ENCODE measurements at regions not wholly inside any gene's neighbourhood (a gene's known extent, or its start where the extent isn't known, plus 50 kb on each side); places are given as distances from the start of the nearest gene placed in this dataset.
A peak's percentile ranks its signal among the peaks of the same experiment; 100 is the strongest.
"Not testable (repeated sequence)": the region's sequence is repeated elsewhere in the genome, so short reads cannot be mapped to it uniquely, and the experiment has no call there.

DNA sequence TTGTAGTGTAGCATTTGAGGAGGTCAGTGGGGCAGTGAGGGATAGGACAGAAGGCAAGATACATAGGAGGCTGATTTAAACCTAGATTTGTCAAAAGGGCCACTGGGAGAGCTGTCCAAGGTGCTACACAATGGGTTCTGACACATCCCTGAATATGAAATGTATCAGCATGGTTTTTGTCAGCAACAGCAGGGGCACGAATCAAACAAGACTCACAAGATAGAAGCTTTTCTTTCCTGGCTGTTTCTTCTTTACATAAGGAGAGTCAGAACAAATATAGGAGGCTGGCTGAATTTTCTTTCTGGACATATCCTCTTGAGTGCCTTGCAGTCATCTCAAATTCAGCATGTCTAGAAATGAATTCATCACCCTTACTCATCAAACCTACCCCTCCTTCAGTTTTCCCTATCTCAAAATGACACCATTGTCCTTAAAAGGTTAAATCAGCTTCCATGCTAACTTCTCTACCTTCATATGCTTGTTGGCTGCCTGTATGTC is 130.5 kb downstream of the NPIPB5 start:
- peak; percentile 28 to 66 for DNase-seq (ENCODE audit: low read depth in 2 of 2)
- no peak for TF ChIP-seq CTCF (IDR thresholded peaks at IDR 0.05; ENCODE audit: low read depth, low read length)
- H3K4me3 ChIP-seq (replicated peaks in 1 of 2; ENCODE audit: low read depth in 2 of 2, low read length in 2 of 2): no peak overlapping the region

DNA sequence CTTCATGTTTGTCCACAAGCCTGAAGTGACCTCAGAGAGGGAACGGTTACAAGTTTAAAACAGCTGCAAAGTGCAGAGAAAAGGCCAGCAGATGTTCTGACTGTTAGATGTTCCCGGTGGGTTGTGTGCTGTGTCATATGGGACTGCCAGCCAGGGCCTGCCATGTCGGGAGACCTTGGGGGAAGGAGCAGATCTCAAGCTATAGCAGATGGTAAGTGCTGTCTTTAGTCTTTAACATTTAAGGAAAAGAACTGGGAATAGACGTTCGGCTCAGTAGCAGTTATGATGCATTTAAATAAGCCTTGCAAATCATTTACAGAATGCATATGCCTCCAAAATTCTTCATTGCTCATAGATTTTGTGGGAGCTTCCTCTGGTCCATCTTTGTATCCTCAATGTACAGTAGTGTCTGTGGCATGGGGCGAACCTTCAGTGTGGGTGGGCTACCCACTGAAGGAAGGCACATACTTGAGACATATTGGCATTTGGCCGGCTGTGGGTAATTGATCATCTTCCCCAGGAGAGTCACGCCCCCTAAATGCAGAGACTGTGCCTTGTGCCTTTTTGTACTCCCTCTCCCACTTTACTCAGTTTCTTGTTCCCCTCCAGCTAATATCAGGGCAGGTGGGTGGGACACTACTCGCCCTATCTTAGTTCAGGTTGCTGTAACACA is 131.9 kb downstream of the NPIPB5 start:
- DNase-seq (ENCODE audit: low read depth in 2 of 2): no peak
- H3K4me3 ChIP-seq (replicated peaks in 1 of 2; ENCODE audit: low read depth in 2 of 2, low read length in 2 of 2): no peak overlapping the region
- TF ChIP-seq CTCF (IDR thresholded peaks at IDR 0.05; ENCODE audit: low read depth, low read length): no peak

DNA sequence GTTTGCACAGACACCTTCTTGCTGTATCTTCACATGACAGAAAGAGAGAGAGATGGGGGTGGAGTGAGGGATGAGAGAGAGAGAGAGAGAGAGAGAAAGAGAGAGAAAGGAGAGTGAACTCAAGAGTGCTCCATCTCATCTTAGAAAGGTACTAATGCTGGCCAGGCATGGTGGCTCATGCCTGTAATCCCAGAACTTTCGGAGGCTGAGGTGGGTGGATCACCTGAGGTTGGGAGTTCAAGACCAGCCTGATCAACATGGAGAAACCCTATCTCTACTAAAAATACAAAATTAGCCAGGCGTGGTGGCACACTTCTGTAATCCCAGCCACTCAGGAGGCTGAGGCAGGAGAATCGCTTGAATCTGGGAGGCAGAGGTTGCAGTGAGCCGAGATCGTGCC is 132.5 kb downstream of the NPIPB5 start:
- DNase-seq (ENCODE audit: low read depth in 2 of 2); H3K4me3 ChIP-seq (replicated peaks in 1 of 2; ENCODE audit: low read depth in 2 of 2, low read length in 2 of 2): not testable (repeated sequence)

GRCh38 chr16:22643886-22644285 is 133.2 kb downstream of the NPIPB5 start:
- no peak overlapping the region for H3K4me3 ChIP-seq (replicated peaks in 1 of 2; ENCODE audit: low read depth in 2 of 2, low read length in 2 of 2)
- no peak for DNase-seq (ENCODE audit: low read depth in 2 of 2)
- TF ChIP-seq CTCF (IDR thresholded peaks at IDR 0.05; ENCODE audit: low read depth, low read length): no peak

DNA sequence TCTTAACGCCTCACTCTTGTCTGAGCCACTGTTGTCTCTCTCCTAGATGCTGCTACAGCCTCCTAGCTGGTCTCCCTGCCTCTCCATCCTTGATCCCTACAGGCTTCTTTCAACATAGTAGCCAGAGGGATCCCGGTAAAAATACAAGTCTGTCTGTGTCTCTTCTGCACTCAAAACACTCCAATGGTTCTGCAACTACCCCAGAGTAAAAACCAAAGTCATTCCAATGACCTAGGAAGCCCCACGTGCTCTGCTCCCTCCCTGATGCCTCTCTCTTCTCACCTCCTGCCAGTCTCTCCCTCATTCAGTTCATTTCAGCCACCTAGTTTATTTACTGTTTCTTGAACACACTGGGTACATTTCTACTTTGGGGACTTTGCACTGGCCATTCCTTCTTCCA is 135.2 kb downstream of the NPIPB5 start:
- TF ChIP-seq CTCF (IDR thresholded peaks at IDR 0.05; ENCODE audit: low read depth, low read length): no peak
- no peak for DNase-seq (ENCODE audit: low read depth in 2 of 2)

DNA sequence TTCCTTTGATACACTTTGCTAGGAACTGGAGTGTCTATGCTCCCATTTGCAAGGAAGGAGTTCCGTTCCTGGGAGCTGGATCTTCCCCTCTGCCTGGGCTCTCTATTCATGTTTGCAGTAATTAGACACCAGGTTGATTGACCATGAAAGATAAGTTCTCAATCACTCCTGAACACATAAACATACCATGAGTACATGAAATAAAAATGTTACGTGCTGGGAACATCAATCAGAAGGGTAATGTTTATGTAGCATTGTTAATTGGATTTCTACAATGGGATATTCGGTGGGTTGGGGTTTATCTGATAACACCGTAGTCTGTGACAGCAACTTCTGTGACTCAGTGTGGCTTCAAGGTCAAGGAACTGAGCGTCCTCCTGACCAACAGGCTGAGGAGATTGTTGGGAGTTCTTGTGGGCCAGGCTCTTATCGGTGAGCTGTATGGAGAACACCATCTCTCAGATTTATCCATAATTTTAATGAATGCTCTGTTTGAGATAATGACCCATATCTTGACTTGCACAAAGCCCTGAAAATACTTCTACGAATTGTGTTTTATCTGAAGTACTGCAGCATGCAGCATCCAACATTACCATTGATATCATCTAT is 136.4 kb downstream of the NPIPB5 start:
- H3K4me3 ChIP-seq (replicated peaks in 1 of 2; ENCODE audit: low read depth in 2 of 2, low read length in 2 of 2): no peak overlapping the region
- DNase-seq (ENCODE audit: low read depth in 2 of 2): no peak
- no peak for TF ChIP-seq CTCF (IDR thresholded peaks at IDR 0.05; ENCODE audit: low read depth, low read length)

More for the DNA sequence above, 135.2 kb downstream of the NPIPB5 start:
- no peak overlapping the region for H3K4me3 ChIP-seq (replicated peaks in 1 of 2; ENCODE audit: low read depth in 2 of 2, low read length in 2 of 2)

- no peak for TF ChIP-seq CTCF (IDR thresholded peaks at IDR 0.05; ENCODE audit: low read depth, low read length)
- H3K4me3 ChIP-seq (replicated peaks in 1 of 2; ENCODE audit: low read depth in 2 of 2, low read length in 2 of 2): no peak overlapping the region
- no peak for DNase-seq (ENCODE audit: low read depth in 2 of 2)
Observed at GRCh38 chr16:22648141-22648540, 137.4 kb downstream of the NPIPB5 start.
